GM19438 (cell line): ENCODE measurements at regions not wholly inside any gene's neighbourhood (a gene's known extent, or its start where the extent isn't known, plus 50 kb on each side); places are given as distances from the start of the nearest gene placed in this dataset.
A peak's percentile ranks its signal among the peaks of the same experiment; 100 is the strongest.

Experiments
- ATAC-seq: cut with Tn5 transposase; IDR thresholded peaks from one replicate; pipeline ENCODE4 v1.9.1; 2021; ENCODE audit warnings: low read depth; ENCODE audit not compliant: unreplicated experiment

GRCh38 chr9:79896390-79896980, 324.7 kb downstream of the TLE4 start:
- no peak for ATAC-seq

- ATAC-seq, result no peak
Observed at GRCh38 chr9:79895232-79895631, 323.5 kb downstream of the TLE4 start.

DNA sequence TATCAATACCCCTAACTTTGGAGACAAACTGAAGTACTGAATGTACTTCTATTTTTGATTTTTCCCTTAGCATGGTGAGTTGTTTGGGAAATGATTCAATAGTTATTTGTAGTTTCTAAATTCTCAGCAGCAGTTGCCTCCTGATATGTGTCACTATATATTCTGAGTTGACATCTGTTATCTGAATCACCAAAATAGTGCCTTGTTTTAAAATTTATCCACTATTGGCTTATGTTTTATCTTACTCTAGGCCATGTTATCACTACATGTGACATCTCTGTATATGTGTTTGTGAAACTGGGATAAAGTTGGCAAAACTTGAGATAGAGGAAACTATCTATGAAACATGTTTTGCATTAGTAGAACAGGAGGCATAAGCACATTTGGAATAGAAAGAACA, 317.6 kb downstream of the TLE4 start:
- no peak for ATAC-seq

DNA sequence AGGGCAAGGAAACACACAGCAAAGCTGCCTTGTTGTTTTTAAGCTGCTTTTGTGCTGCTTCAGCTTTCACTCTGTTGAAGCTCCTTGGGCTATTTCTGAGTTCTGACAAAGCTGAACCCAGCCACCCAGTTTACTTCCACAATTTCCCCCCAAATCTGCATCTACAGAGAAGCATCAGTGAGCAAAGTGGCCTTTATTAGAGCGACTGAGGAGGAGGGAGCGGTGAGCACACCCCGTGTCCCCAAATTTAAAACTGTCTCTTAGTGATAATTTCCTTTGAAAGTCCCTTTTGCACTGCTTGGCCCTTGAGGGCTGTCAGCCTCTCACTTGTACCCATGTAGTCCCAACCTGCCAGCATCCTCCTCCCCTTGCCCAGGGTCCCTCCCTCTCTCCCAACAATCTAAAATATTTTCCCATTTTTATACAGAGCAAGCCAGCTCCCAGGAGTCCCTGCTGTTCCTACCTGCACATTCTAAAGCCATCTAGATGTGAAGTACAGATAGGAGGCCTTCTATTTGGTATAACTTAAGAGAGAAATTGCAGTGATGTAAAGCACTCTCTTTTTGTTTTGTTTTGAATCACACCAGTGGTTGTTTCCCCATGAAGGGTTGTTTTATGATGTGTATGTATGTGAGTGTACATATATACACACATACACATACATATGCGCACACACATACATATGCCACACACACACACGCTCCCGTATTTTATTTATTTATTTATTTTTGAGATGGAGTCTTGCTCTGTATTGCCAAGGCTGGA, 313.5 kb downstream of the TLE4 start:
- ATAC-seq, result no peak

DNA sequence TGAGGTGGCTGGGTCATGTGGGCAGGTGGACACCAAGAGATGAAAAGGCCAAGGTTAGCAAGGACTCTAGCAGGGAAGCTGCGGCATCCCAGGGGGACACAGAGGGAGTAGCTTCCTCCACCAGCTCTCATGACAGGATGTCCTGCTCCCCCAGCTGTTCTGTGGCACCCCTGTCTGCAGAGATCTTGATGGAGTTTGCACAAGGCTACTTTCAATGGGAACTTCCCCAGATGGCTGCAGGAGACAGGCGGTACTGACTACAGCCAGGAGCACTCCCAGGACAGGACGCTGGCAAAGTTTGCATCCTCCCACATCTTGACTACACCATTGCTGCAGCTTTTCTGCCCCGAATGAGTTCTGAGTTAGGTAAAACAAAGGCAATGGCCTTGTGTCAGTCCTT, 312.8 kb downstream of the TLE4 start:
- no peak for ATAC-seq

DNA sequence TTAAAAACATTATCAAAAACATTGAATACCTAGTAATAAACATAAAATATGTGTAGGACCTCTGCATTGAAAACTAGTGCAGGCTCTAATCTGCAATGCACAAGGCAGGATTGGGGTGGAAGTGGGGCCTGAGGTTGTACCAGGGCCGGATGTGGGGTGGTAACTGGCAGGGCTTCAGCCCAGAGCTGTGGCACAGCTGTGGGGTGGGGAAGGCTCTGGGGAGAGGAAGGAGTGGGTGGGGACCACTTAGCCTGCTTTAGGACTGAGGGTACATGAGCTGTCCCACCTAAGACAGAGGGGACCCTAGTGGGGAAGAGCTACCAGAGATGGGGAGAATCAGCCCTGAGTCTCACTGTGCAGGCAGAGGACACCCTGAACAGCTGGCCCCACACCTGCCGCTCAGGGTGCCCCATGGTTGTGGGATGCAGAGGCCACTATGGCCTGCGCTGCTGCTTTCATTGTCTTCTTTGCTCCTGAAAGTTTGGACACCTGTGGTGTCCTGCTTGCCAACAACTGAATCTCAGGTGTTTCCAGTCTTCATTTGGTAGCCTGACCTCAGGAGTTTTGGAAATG, 311.4 kb downstream of the TLE4 start:
- peak; percentile 46 for ATAC-seq

- peak; percentile 50 for ATAC-seq
Observed at GRCh38 chr9:79880626-79881025, 308.9 kb downstream of the TLE4 start.

- ATAC-seq, result no peak
Observed at GRCh38 chr9:79877943-79878602, 306.3 kb downstream of the TLE4 start.

DNA sequence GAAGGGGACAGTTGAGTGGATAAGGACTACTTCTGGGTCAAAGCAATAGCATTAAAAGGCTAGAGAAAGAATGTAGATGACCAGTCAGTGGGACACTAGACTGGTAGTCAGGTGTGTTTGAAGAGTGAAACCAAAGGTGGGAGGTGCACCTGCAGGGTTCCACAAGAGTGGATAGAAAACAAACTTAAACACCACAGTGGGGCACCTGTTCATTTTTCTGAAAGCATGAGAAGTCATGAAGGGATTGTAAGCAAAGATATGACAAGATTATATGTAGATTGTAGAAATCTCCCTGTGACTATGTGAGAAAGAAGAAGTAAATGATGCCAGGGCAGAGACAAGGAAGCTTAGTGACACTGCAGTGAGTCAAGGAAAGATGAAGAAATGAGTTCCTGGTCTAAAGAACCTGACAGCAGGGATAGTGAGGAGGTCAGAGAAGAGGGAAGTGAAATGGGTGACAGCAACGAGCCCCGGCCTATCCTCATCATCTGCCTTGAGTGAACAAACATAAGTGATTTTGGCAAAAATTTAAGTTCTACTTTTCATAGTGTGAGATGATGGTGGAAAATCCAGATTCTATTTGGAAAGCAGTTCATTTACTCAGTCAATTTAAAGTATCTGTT, 296.9 kb downstream of the TLE4 start:
- ATAC-seq, result no peak

GRCh38 chr9:79862921-79863890, 291.4 kb downstream of the TLE4 start:
- ATAC-seq, result no peak

- peak; percentile 88 for ATAC-seq
Observed at GRCh38 chr9:79858508-79858907, 286.7 kb downstream of the TLE4 start.

DNA sequence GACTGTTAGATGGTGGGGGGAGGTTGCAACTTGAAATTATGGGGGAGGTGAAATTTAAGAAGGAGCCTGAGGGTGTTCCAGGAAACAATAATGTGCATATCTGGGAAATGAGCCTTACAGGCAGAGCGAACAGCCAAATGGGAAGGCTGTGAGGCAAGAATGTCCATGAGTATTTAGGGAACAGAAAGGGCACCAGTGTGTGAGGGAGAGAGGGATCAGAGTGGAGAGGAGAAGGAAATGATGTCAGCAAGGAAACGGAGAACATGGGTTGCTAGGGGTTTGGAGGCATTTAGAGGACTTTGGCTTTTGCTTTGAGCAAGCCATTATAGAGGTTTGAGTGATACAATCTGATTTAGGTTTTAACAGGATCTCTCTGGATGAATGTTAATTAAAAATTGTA, 285.4 kb downstream of the TLE4 start:
- no peak for ATAC-seq

DNA sequence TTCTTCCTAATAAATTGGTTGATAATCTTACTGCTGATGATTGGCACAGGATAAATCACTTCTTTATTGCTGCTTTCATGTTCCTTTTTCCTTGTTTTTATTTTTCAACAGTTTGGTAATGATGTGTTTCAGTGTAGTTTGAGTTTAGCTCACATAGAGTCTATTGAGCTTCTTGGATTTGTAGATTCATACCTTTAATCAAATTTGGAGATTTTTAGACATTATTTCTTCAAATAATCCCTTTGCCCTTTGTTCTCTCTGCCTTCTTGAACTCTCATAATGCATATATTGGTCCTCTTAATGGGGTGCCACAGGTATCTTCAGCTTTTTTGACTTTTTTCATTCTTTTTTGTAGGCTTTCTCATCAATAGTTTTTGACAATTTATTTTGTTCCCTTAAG, 275.3 kb downstream of the TLE4 start:
- ATAC-seq, result no peak

DNA sequence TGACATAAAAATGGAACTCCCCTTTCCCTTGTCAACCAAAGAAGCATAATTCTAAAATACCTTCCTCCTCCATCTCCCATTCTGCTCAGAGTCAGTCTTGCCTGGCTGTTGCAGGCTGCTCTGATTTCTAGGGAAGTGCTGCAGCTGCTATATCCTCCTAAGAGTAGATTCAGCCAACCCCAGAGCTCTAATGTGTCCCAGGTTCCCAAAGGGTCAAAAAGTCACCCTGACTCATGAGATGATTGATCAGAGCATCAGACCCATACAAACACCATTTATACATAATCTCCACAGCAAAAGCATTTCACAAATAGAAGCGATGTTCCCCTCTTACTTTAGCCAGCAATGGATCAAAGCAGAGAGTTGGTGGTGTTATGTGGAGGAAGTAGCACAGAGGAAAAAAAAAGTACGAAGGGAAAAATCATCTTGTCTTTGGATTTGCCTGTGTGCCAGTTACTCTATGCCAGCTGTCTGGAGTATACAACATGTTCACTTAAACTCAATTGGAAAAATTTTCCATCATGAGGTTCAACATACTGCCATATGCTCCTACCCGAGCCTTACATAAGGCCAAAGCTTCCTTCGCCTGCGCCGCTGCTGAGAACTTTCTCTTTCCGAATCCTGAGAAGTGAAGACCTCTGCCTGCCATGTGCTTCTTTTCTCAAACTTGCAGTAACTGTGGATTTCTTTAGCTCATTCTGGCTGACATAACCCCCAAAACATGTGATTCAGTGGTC, 258.0 kb downstream of the TLE4 start:
- no peak for ATAC-seq

DNA sequence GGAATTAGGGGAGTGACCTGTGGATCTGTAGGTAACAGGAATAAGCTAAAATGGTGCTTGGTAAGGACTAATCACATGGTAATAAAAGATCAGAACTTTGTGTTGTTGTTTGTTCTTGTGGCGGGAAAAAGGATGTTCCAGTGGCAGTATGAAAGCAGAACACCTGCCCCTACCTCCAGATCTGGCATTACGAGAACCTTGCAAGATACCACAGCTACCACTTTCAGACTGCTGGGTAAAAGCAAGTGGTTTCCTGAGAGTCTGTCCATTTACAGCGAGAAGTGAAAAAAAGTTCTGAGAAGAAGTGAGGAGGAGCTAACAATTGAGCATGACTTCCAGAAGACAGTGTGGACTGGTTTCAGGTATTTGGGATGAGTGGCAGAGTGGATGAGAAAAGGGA, 252.5 kb downstream of the TLE4 start:
- ATAC-seq, result peak; percentile 99

GRCh38 chr9:79817438-79818004, 245.8 kb downstream of the TLE4 start:
- ATAC-seq, result peak; percentile 89

DNA sequence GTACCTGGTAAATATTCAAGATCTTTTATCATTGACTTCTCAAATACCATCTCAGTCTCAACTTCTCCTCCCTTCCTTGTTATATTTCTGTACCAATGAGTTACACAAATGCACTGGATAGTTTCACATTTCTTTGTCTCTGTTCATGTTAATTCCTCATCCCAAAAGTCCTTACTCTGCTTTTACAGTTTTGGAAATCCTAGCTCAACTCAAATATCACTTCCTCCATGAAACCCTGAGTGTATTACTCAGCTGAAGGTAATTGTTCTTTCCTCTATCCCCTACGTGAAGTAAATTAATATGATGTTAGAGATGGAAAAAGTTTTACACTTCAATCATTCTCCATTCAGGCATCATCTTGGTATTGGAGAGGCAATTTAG, 241.5 kb downstream of the TLE4 start:
- ATAC-seq, result no peak

- ATAC-seq, result peak; percentile 80
Observed at GRCh38 chr9:79812507-79813257, 240.9 kb downstream of the TLE4 start.
